ENCODE measurements at regions not wholly inside any gene's neighbourhood (a gene's known extent, or its start where the extent isn't known, plus 50 kb on each side); places are given as distances from the start of the nearest gene placed in this dataset.

DNA sequence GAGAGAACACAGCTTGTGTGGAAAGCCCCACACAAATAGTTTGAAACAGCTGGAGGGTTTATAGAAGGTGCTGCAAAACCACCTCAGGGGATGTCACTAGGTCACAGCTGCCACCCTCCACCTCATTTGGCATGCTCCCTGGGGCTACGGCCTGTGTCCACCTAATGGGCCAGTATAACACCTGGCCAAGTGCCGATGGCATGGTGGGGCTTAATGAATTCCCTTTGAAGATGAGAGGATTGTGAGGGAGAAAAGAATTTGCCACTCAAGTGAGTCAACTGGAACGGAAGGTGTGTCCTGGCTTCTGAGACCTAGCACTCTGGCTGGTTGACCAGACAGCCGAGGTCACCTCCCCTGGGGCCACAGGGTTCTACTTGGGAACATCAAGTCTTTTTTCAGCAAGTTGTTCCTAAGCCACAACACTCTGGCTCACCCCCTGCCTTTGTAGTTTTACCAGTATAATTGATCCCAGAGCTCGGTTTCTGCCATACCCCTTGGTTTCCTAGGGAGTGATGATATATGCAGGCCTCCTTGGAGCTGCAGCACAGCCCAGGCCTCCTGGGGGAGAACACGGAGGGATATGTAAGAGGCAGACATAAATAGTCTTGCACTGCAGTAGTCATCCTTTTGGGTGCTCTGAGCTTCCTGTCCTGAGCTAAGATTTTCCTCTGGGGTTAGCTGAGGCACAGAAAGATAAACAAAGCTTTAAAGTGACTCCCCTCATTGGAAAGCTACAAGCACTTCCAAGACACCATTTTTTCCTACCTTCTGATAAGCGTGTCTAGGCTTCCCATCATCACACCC is 178.2 kb upstream of the LPP start:
- Histone ChIP-seq H3K36me3 (ENCODE audit: control insufficient read depth in 3 of 3, insufficient read depth in 3 of 3, low read length in 3 of 3) (no peaks in the 10 kb centered on the region), H3K9ac (ENCODE audit: low read depth in 1 of 3, low read length in 3 of 3) (no peak overlapping the region), H3K27ac (ENCODE audit: low read depth, low read length) (no peak overlapping the region), H3K27me3 (ENCODE audit: control insufficient read depth in 3 of 3, insufficient read depth in 3 of 3, low read length in 3 of 3) (no peaks in the 10 kb centered on the region), H3K4me3 (ENCODE audit: low read length in 3 of 3) (no peak overlapping the region), H3K4me1 (ENCODE audit: control insufficient read depth in 3 of 3, insufficient read depth in 3 of 3, low read length in 3 of 3) (peaks cover 14 to 20% (median 18%) of the 10 kb centered on the region in 3 donors), H3K9me3 (ENCODE audit: control insufficient read depth in 3 of 3, low read length in 3 of 3) (no peaks in the 10 kb centered on the region)

- no peaks in the 10 kb centered on the region for H3K27me3 ChIP-seq (ENCODE audit: control insufficient read depth in 3 of 3, insufficient read depth in 3 of 3, low read length in 3 of 3)
- no peaks in the 10 kb centered on the region for H3K36me3 ChIP-seq (ENCODE audit: control insufficient read depth in 3 of 3, insufficient read depth in 3 of 3, low read length in 3 of 3)
- H3K27ac ChIP-seq (ENCODE audit: low read depth, low read length), result no peak overlapping the region
- H3K9ac ChIP-seq (ENCODE audit: low read depth in 1 of 3, low read length in 3 of 3), result no peak overlapping the region
- no peak overlapping the region for H3K4me3 ChIP-seq (ENCODE audit: low read length in 3 of 3)
- peaks cover 18 to 25% (median 22%) of the 10 kb centered on the region in 3 donors for H3K4me1 ChIP-seq (ENCODE audit: control insufficient read depth in 3 of 3, insufficient read depth in 3 of 3, low read length in 3 of 3)
- no peaks in the 10 kb centered on the region for H3K9me3 ChIP-seq (ENCODE audit: control insufficient read depth in 3 of 3, low read length in 3 of 3)
These were observed 177.5 kb upstream of the LPP start for GRCh38 chr3:187976365-187976900.

GRCh38 chr3:187977659-187978058 is 176.3 kb upstream of the LPP start:
- H3K4me3 ChIP-seq (ENCODE audit: low read length in 3 of 3), result no peak overlapping the region
- no peaks in the 10 kb centered on the region for H3K9me3 ChIP-seq (ENCODE audit: control insufficient read depth in 3 of 3, low read length in 3 of 3)
- no peak overlapping the region for H3K27ac ChIP-seq (ENCODE audit: low read depth, low read length)
- H3K9ac ChIP-seq (ENCODE audit: low read depth in 1 of 3, low read length in 3 of 3), result no peak overlapping the region
- peaks cover 26 to 35% (median 31%) of the 10 kb centered on the region in 3 donors for H3K4me1 ChIP-seq (ENCODE audit: control insufficient read depth in 3 of 3, insufficient read depth in 3 of 3, low read length in 3 of 3)
- H3K27me3 ChIP-seq (ENCODE audit: control insufficient read depth in 3 of 3, insufficient read depth in 3 of 3, low read length in 3 of 3), result no peaks in the 10 kb centered on the region
- H3K36me3 ChIP-seq (ENCODE audit: control insufficient read depth in 3 of 3, insufficient read depth in 3 of 3, low read length in 3 of 3), result no peaks in the 10 kb centered on the region

DNA sequence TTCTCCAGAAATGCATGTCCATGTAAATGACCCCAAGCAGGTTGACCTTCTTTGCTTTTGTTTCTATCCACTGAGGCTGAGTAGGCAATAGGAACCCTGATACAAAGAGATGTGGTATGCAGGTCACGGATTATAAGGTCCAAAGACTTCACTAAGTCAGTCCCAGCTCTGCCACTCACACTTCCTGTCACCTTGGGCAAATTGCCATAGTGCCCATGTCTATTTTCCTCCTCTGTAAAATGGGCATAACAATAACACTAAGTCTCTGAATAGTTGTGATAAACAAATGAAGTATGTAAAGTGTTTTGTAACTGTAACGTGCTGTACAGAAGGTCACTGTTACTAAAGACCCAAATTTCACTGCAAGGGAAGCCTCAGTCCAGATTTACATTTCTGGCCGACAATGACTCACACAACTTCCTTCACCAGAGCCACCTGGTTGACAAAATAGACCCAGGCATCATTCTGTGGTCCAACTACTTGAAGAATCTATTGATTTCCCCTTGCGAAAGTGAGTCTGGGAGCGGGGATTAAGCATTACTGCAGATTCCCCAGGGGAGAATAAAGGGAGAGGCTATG is 175.4 kb upstream of the LPP start:
- Histone ChIP-seq H3K9ac (ENCODE audit: low read depth in 1 of 3, low read length in 3 of 3) (no peak overlapping the region), H3K4me1 (ENCODE audit: control insufficient read depth in 3 of 3, insufficient read depth in 3 of 3, low read length in 3 of 3) (peaks cover 29 to 43% (median 40%) of the 10 kb centered on the region in 3 donors), H3K9me3 (ENCODE audit: control insufficient read depth in 3 of 3, low read length in 3 of 3) (no peaks in the 10 kb centered on the region), H3K27me3 (ENCODE audit: control insufficient read depth in 3 of 3, insufficient read depth in 3 of 3, low read length in 3 of 3) (no peaks in the 10 kb centered on the region), H3K27ac (ENCODE audit: low read depth, low read length) (no peak overlapping the region), H3K36me3 (ENCODE audit: control insufficient read depth in 3 of 3, insufficient read depth in 3 of 3, low read length in 3 of 3) (no peaks in the 10 kb centered on the region), H3K4me3 (ENCODE audit: low read length in 3 of 3) (no peak overlapping the region)

- Histone ChIP-seq H3K27me3 (ENCODE audit: control insufficient read depth in 3 of 3, insufficient read depth in 3 of 3, low read length in 3 of 3) (no peaks in the 10 kb centered on the region), H3K9ac (ENCODE audit: low read depth in 1 of 3, low read length in 3 of 3) (no peak overlapping the region), H3K27ac (ENCODE audit: low read depth, low read length) (no peak overlapping the region), H3K36me3 (ENCODE audit: control insufficient read depth in 3 of 3, insufficient read depth in 3 of 3, low read length in 3 of 3) (no peaks in the 10 kb centered on the region), H3K4me3 (ENCODE audit: low read length in 3 of 3) (no peak overlapping the region), H3K9me3 (ENCODE audit: control insufficient read depth in 3 of 3, low read length in 3 of 3) (no peaks in the 10 kb centered on the region), H3K4me1 (ENCODE audit: control insufficient read depth in 3 of 3, insufficient read depth in 3 of 3, low read length in 3 of 3) (peaks cover 30 to 45% (median 41%) of the 10 kb centered on the region in 3 donors)
These were observed 174.4 kb upstream of the LPP start for GRCh38 chr3:187979564-187979963.

DNA sequence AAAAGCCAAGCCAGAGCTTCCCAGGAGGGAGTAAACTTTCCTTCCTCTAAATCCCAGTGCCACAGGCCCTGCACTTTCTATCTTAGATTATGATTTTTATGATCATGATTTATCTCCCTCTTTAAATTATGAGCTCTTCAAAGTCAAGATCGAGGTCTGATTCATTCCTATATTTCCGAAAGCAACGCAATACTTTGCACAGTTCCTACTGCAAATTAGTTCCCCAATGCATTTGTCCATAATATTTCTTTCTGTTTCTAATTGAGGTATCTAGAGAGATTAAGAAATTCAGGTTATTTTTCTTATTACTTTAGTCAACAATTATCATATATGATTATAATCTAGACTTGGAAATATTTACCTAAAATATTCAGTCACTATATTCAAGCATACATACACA is 173.1 kb upstream of the LPP start:
- no peaks in the 10 kb centered on the region for H3K36me3 ChIP-seq (ENCODE audit: control insufficient read depth in 3 of 3, insufficient read depth in 3 of 3, low read length in 3 of 3)
- no peaks in the 10 kb centered on the region for H3K9me3 ChIP-seq (ENCODE audit: control insufficient read depth in 3 of 3, low read length in 3 of 3)
- H3K9ac ChIP-seq (ENCODE audit: low read depth in 1 of 3, low read length in 3 of 3), result no peak overlapping the region
- H3K27ac ChIP-seq (ENCODE audit: low read depth, low read length), result peak overlapping the region; percentile 21
- peaks cover 22 to 38% (median 30%) of the 10 kb centered on the region in 3 donors for H3K4me1 ChIP-seq (ENCODE audit: control insufficient read depth in 3 of 3, insufficient read depth in 3 of 3, low read length in 3 of 3)
- H3K4me3 ChIP-seq (ENCODE audit: low read length in 3 of 3), result no peak overlapping the region
- no peaks in the 10 kb centered on the region for H3K27me3 ChIP-seq (ENCODE audit: control insufficient read depth in 3 of 3, insufficient read depth in 3 of 3, low read length in 3 of 3)

GRCh38 chr3:187982142-187982541 is 171.8 kb upstream of the LPP start:
- Histone ChIP-seq H3K9ac (ENCODE audit: low read depth in 1 of 3, low read length in 3 of 3) (no peak overlapping the region), H3K4me1 (ENCODE audit: control insufficient read depth in 3 of 3, insufficient read depth in 3 of 3, low read length in 3 of 3) (peaks cover 20 to 46% (median 28%) of the 10 kb centered on the region in 3 donors), H3K36me3 (ENCODE audit: control insufficient read depth in 3 of 3, insufficient read depth in 3 of 3, low read length in 3 of 3) (no peaks in the 10 kb centered on the region), H3K9me3 (ENCODE audit: control insufficient read depth in 3 of 3, low read length in 3 of 3) (no peaks in the 10 kb centered on the region), H3K4me3 (ENCODE audit: low read length in 3 of 3) (no peak overlapping the region), H3K27me3 (ENCODE audit: control insufficient read depth in 3 of 3, insufficient read depth in 3 of 3, low read length in 3 of 3) (no peaks in the 10 kb centered on the region), H3K27ac (ENCODE audit: low read depth, low read length) (peak overlapping the region; percentile 26)

GRCh38 chr3:187983484-187984124 is 170.4 kb upstream of the LPP start:
- H3K36me3 ChIP-seq (ENCODE audit: control insufficient read depth in 3 of 3, insufficient read depth in 3 of 3, low read length in 3 of 3), result no peaks in the 10 kb centered on the region
- no peak overlapping the region for H3K9ac ChIP-seq (ENCODE audit: low read depth in 1 of 3, low read length in 3 of 3)
- peak overlapping the region; percentile 68 for H3K27ac ChIP-seq (ENCODE audit: low read depth, low read length)
- peak overlapping the region in 1 of 3 donors; percentile 3 for H3K4me3 ChIP-seq (ENCODE audit: low read length in 3 of 3)
- no peaks in the 10 kb centered on the region for H3K27me3 ChIP-seq (ENCODE audit: control insufficient read depth in 3 of 3, insufficient read depth in 3 of 3, low read length in 3 of 3)
- H3K4me1 ChIP-seq (ENCODE audit: control insufficient read depth in 3 of 3, insufficient read depth in 3 of 3, low read length in 3 of 3), result peaks cover 20 to 52% (median 28%) of the 10 kb centered on the region in 3 donors
- H3K9me3 ChIP-seq (ENCODE audit: control insufficient read depth in 3 of 3, low read length in 3 of 3), result no peaks in the 10 kb centered on the region

DNA sequence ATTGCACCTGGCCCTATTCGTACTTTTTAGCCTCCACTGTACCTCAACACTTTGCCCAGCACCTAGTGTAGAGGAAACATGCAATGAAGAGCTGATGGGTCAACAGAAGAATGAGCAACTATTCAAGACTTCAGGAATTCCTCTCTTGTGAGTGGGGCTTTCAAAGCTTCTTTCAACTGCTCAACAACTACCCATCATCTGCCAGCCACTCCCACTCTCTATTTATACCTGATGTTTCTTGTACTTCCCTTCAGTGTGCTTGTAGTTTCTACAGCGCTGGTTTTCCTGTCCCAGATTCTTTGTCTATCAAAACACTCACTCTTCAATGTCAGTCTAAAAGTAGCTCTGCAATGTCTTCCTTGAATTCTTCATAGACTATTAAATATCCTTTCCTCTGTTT is 168.3 kb upstream of the LPP start:
- no peak overlapping the region for H3K4me3 ChIP-seq (ENCODE audit: low read length in 3 of 3)
- H3K9me3 ChIP-seq (ENCODE audit: control insufficient read depth in 3 of 3, low read length in 3 of 3), result no peaks in the 10 kb centered on the region
- H3K4me1 ChIP-seq (ENCODE audit: control insufficient read depth in 3 of 3, insufficient read depth in 3 of 3, low read length in 3 of 3), result peaks cover 22 to 48% (median 28%) of the 10 kb centered on the region in 3 donors
- no peaks in the 10 kb centered on the region for H3K27me3 ChIP-seq (ENCODE audit: control insufficient read depth in 3 of 3, insufficient read depth in 3 of 3, low read length in 3 of 3)
- H3K36me3 ChIP-seq (ENCODE audit: control insufficient read depth in 3 of 3, insufficient read depth in 3 of 3, low read length in 3 of 3), result no peaks in the 10 kb centered on the region
- H3K27ac ChIP-seq (ENCODE audit: low read depth, low read length), result peak overlapping the region; percentile 8
- no peak overlapping the region for H3K9ac ChIP-seq (ENCODE audit: low read depth in 1 of 3, low read length in 3 of 3)

DNA sequence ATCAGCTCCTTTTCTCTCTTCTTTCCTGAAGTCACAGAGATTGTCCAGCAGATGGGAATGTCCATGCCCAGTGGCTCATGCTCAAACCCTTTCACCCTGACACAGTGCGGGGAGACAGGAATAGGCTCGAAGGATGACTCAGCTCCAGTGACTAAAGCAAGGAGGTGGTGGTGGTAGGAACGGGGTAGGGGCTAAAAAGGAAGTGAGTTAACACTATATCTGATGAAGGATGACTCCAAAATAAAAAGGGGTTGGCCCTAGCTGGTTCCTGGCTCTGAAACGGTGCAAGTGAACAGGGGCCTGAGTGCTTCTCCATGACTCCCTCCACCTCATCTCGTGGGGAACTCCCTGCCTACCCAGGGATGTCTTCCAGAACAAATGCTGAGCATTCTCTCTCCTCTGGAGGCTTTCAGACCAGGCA is 167.4 kb upstream of the LPP start:
- Histone ChIP-seq H3K27me3 (ENCODE audit: control insufficient read depth in 3 of 3, insufficient read depth in 3 of 3, low read length in 3 of 3) (no peaks in the 10 kb centered on the region), H3K27ac (ENCODE audit: low read depth, low read length) (peak overlapping the region; percentile 2), H3K9ac (ENCODE audit: low read depth in 1 of 3, low read length in 3 of 3) (no peak overlapping the region)

More for the DNA sequence above, 167.4 kb upstream of the LPP start:
- no peak overlapping the region for H3K4me3 ChIP-seq (ENCODE audit: low read length in 3 of 3)
- H3K4me1 ChIP-seq (ENCODE audit: control insufficient read depth in 3 of 3, insufficient read depth in 3 of 3, low read length in 3 of 3), result peaks cover 16 to 39% (median 24%) of the 10 kb centered on the region in 3 donors
- no peaks in the 10 kb centered on the region for H3K9me3 ChIP-seq (ENCODE audit: control insufficient read depth in 3 of 3, low read length in 3 of 3)
- H3K36me3 ChIP-seq (ENCODE audit: control insufficient read depth in 3 of 3, insufficient read depth in 3 of 3, low read length in 3 of 3), result no peaks in the 10 kb centered on the region

Data from skeletal muscle tissue (tissue), 3 donors.